Caco-2 (cell line): ENCODE measurements at regions not wholly inside any gene's neighbourhood (a gene's known extent, or its start where the extent isn't known, plus 50 kb on each side); places are given as distances from the start of the nearest gene placed in this dataset.

Experiments used
- BruUV-seq: library from RNA; stranded (reverse); fragments of 400-500 nt; replicated peaks from 2 replicates; lab custom pipeline; 2021; lab: Mats Ljungman, UMichigan
- CTCF ChIA-PET: fragments of 300-600 bp; sonication (Branson Sonifier 250); formaldehyde crosslinking; loops from one replicate; lab custom pipeline; 2022; ENCODE audit warnings: antibody characterized with exemption; lab: Charles Lee
- POLR2A ChIA-PET: fragments of 300-600 bp; sonication (Branson Sonifier 250); formaldehyde crosslinking; loops from one replicate; lab custom pipeline; 2022; ENCODE audit warnings: antibody characterized with exemption; lab: Charles Lee
- DNase-seq, 2 experiments: peaks; one replicate each; pipeline versions ENCODE4 v3.0.0 to v3.0.0-alpha.2; 2020 to 2022
- H3K27me3 ChIP-seq: replicated peaks from 2 replicates; pipeline ENCODE4 v1.6.0; 2011; ENCODE audit warnings: low read length; ENCODE audit not compliant: control insufficient read depth, insufficient read depth
- H3K36me3 ChIP-seq: 2 replicates; pipeline ENCODE4 v1.5.1; 2011; ENCODE audit warnings: low read length; ENCODE audit not compliant: control insufficient read depth, insufficient read depth
- H3K4me1 ChIP-seq: fragments of 250-450 bp; sonication (Bioruptor Pico); 2 replicates; pipeline ENCODE4 v1.5.1; 2020; ENCODE audit warnings: mild to moderate bottlenecking
- H3K4me3 ChIP-seq: 2 replicates; pipeline ENCODE4 v1.5.1; 2011; ENCODE audit warnings: low read depth, mild to moderate bottlenecking, control low read depth, low read length
- H3K9me3 ChIP-seq: fragments of 250-450 bp; sonication (Bioruptor Pico); 2 replicates; pipeline ENCODE4 v1.5.1; 2020; ENCODE audit warnings: mild to moderate bottlenecking, moderate library complexity
- H3K27ac Mint-ChIP-seq: one replicate; pipeline ENCODE4 v1.8.0; 2022; ENCODE audit warnings: mixed read lengths; ENCODE audit not compliant: unreplicated experiment
- H3K27me3 Mint-ChIP-seq: one replicate; pipeline ENCODE4 v1.8.0; 2022; ENCODE audit warnings: mixed read lengths; ENCODE audit not compliant: insufficient read depth, unreplicated experiment
- H3K36me3 Mint-ChIP-seq: one replicate; pipeline ENCODE4 v1.8.0; 2022; ENCODE audit warnings: mild to moderate bottlenecking, mixed read lengths; ENCODE audit not compliant: insufficient read depth, unreplicated experiment
- H3K4me1 Mint-ChIP-seq: one replicate; pipeline ENCODE4 v1.8.0; 2022; ENCODE audit warnings: low read depth, mixed read lengths; ENCODE audit not compliant: unreplicated experiment
- H3K4me3 Mint-ChIP-seq: one replicate; pipeline ENCODE4 v1.8.0; 2022; ENCODE audit warnings: mild to moderate bottlenecking, moderate library complexity, mixed read lengths; ENCODE audit not compliant: unreplicated experiment
- H3K9me3 Mint-ChIP-seq: one replicate; pipeline ENCODE4 v1.8.0; 2022; ENCODE audit warnings: mixed read lengths; ENCODE audit not compliant: unreplicated experiment
- intact Hi-C: fragments of 100-400 bp; cut with micrococcal nuclease; formaldehyde crosslinking; loops from one replicate; pipeline ENCODE4 v1.10.0; 2022; ENCODE audit not compliant: unreplicated experiment
- TF ChIP-seq, protein P1 (sequence below), 2 experiments: fragments of 200-600 bp in 1 of 2; IDR thresholded peaks; 1 replicate in 1 of 2; 2 replicates in 1 of 2; pipeline versions ENCODE4 v1.5.1 to v1.8.0; 2011 to 2022; ENCODE audit warnings: antibody characterized with exemption in 1 of 2, control low read depth in 1 of 2, inconsistent platforms in 1 of 2, low read depth in 1 of 2, low read length in 1 of 2, mild to moderate bottlenecking in 1 of 2, moderate library complexity in 1 of 2; ENCODE audit not compliant: insufficient read depth in 1 of 2, severe bottlenecking in 1 of 2, unreplicated experiment in 1 of 2

DNA sequence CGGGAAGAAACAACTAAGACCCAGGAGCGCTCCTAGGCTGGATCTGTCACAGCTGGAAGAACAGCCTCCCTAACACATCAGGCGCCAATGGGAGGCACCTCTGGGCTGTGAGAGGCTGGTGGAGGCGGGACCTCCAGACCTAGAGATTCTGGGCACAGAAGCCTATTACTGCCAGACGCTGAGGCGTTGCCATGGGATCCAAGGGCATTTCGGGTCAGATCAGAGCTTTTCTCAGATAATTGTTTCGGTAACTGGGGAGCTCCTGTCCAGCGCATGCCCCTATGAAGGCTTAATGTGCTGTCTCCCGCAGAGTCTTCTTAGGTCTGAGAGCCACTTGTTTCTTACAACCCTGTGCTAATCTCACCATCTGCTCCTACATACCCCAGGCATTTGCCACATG, 339.2 kb downstream of the ZNF716 start:
- H3K36me3 ChIP-seq, result no peaks in the 10 kb centered on the region
- BruUV-seq, result no TSS peak
- no peaks in the 10 kb centered on the region for H3K27me3 ChIP-seq
- intact Hi-C loops, result no loop called here
- no peak overlapping the region for H3K27ac Mint-ChIP-seq
- no peaks in the 10 kb centered on the region for H3K27me3 Mint-ChIP-seq
- H3K9me3 ChIP-seq, result no peaks in the 10 kb centered on the region
- DNase-seq, result no peak
- H3K4me3 ChIP-seq, result no peak overlapping the region
- H3K36me3 Mint-ChIP-seq, result no peaks in the 10 kb centered on the region
- CTCF ChIA-PET, result no interaction called here
- POLR2A ChIA-PET, result no interaction called here
- H3K4me1 Mint-ChIP-seq, result no peaks in the 10 kb centered on the region
- H3K9me3 Mint-ChIP-seq, result peaks cover 31% of the 10 kb centered on the region
- no peak overlapping the region for H3K4me3 Mint-ChIP-seq
- TF ChIP-seq, protein P1, sequence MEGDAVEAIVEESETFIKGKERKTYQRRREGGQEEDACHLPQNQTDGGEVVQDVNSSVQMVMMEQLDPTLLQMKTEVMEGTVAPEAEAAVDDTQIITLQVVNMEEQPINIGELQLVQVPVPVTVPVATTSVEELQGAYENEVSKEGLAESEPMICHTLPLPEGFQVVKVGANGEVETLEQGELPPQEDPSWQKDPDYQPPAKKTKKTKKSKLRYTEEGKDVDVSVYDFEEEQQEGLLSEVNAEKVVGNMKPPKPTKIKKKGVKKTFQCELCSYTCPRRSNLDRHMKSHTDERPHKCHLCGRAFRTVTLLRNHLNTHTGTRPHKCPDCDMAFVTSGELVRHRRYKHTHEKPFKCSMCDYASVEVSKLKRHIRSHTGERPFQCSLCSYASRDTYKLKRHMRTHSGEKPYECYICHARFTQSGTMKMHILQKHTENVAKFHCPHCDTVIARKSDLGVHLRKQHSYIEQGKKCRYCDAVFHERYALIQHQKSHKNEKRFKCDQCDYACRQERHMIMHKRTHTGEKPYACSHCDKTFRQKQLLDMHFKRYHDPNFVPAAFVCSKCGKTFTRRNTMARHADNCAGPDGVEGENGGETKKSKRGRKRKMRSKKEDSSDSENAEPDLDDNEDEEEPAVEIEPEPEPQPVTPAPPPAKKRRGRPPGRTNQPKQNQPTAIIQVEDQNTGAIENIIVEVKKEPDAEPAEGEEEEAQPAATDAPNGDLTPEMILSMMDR (IDR thresholded peaks at IDR 0.05; ENCODE audit: insufficient read depth in 1 of 2, low read depth in 1 of 2, low read length in 1 of 2, severe bottlenecking in 1 of 2, unreplicated experiment in 1 of 2), result no peak
- no peaks in the 10 kb centered on the region for H3K4me1 ChIP-seq

DNA sequence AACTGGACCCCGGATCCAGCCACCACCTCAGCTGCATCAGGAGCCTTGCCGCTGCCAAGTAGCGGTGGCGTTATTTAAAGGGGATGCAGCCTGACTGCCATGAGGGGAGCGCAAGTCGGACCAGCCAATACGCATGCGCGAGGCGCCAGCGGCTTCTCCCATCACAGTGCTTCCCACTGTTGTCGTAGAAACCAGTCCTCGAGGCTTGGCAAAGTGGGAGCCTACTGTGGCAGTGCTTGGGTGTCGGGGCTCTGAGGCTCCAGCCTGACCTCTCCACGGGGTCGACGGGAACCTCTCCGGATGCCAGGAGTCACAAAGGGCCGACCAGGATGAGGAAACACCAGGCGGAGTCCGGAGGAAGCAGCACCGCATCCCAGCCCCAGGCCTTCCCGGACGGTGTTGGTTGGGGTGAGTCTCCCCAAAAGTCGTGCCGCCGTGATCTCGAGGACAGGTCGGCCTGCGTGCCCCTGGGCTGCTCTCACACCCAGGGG, 369.6 kb downstream of the ZNF716 start:
- Mint-ChIP-seq H3K4me1 (no peaks in the 10 kb centered on the region), H3K36me3 (no peaks in the 10 kb centered on the region), H3K27me3 (no peaks in the 10 kb centered on the region), H3K9me3 (peaks cover 42% of the 10 kb centered on the region), H3K27ac (no peak overlapping the region), H3K4me3 (no peak overlapping the region)
- CTCF ChIA-PET, result no interaction called here
- Histone ChIP-seq H3K4me1 (no peaks in the 10 kb centered on the region), H3K4me3 (no peak overlapping the region), H3K9me3 (no peaks in the 10 kb centered on the region), H3K27me3 (no peaks in the 10 kb centered on the region), H3K36me3 (no peaks in the 10 kb centered on the region; the same call in 1 of the 2 replicates)
- no peak for DNase-seq
- POLR2A ChIA-PET, result no interaction called here
- TF ChIP-seq, protein P1 (IDR thresholded peaks at IDR 0.05; ENCODE audit: insufficient read depth in 1 of 2, low read depth in 1 of 2, low read length in 1 of 2, severe bottlenecking in 1 of 2, unreplicated experiment in 1 of 2), result no peak
- intact Hi-C loops, result no loop called here
- no TSS peak for BruUV-seq

DNA sequence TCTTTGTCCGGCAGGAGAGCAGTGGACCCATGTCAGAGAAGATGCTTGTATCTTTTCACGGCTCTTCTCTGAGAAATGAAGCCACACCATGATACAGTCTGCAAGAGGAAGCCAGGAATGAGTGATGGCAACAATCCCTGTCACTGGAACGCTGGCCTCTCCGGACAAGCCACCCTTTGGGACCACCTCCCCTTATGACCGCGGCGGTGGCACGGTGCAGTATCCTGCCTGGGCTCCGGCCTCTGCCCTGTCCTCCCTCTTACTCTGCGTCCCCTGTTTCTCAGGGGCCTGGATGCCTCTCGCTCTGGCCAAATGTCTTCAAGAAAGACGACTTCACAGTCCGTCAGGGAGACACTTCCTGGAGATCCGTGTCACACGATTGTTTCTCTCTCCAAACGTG, 370.5 kb downstream of the ZNF716 start:
- POLR2A ChIA-PET, result no interaction called here
- TF ChIP-seq, protein P1 (IDR thresholded peaks at IDR 0.05; ENCODE audit: insufficient read depth in 1 of 2, low read depth in 1 of 2, low read length in 1 of 2, severe bottlenecking in 1 of 2, unreplicated experiment in 1 of 2), result no peak
- Mint-ChIP-seq H3K4me3 (no peak overlapping the region), H3K36me3 (no peaks in the 10 kb centered on the region), H3K27ac (no peak overlapping the region), H3K4me1 (no peaks in the 10 kb centered on the region), H3K9me3 (peaks cover 50% of the 10 kb centered on the region), H3K27me3 (no peaks in the 10 kb centered on the region)
- Histone ChIP-seq H3K4me1 (no peaks in the 10 kb centered on the region), H3K36me3 (no peaks in the 10 kb centered on the region; the same call in 1 of the 2 replicates), H3K27me3 (no peaks in the 10 kb centered on the region), H3K9me3 (no peaks in the 10 kb centered on the region), H3K4me3 (no peak overlapping the region)
- DNase-seq, result no peak
- CTCF ChIA-PET, result interaction anchor here (0.5 kb wide), 1 partner anchor 174 kb away, joined by 3 read pairs; no protein-coding TSS in a partner anchor
- intact Hi-C loops, result no loop called here
- BruUV-seq, result no TSS peak
